KMS-11 (cell line): ENCODE measurements at regions not wholly inside any gene's neighbourhood (a gene's known extent, or its start where the extent isn't known, plus 50 kb on each side); places are given as distances from the start of the nearest gene placed in this dataset.
"Not testable (repeated sequence)": the region's sequence is repeated elsewhere in the genome, so short reads cannot be mapped to it uniquely, and the experiment has no call there.

Experiments
- H2AFZ ChIP-seq: fragments of 200-600 bp; sonication (generic); 2 replicates; pipeline ENCODE4 v1.6.1; 2016; ENCODE audit warnings: antibody characterized with exemption, mixed run types, low read depth
- H3K27ac ChIP-seq: fragments of 200-600 bp; sonication (generic); 2 replicates; pipeline ENCODE4 v1.6.1; 2016; ENCODE audit warnings: mild to moderate bottlenecking, mixed run types
- H3K27me3 ChIP-seq: fragments of 200-600 bp; sonication (generic); 2 replicates; pipeline ENCODE4 v1.6.1; 2017; ENCODE audit warnings: mild to moderate bottlenecking, low read depth, mixed run types, moderate library complexity; ENCODE audit not compliant: insufficient read depth
- H3K36me3 ChIP-seq: fragments of 200-600 bp; sonication (generic); 2 replicates; pipeline ENCODE4 v1.6.1; 2017; ENCODE audit warnings: mild to moderate bottlenecking, mixed run types; ENCODE audit not compliant: insufficient read depth
- H3K4me1 ChIP-seq: fragments of 200-600 bp; sonication (generic); 2 replicates; pipeline ENCODE4 v1.6.1; 2016; ENCODE audit warnings: mild to moderate bottlenecking, low read depth, mixed run types; ENCODE audit not compliant: poor library complexity, severe bottlenecking
- H3K4me2 ChIP-seq: fragments of 200-600 bp; sonication (generic); 2 replicates; pipeline ENCODE4 v1.7.0; 2016; ENCODE audit warnings: mild to moderate bottlenecking, mixed run types
- H3K4me3 ChIP-seq: fragments of 200-600 bp; sonication (generic); IDR thresholded peaks from 2 replicates; pipeline ENCODE4 v1.6.1; 2017; ENCODE audit warnings: low read depth, low read length, mixed read lengths; ENCODE audit not compliant: insufficient read depth
- H3K79me2 ChIP-seq: fragments of 200-600 bp; sonication (generic); 2 replicates; pipeline ENCODE4 v1.6.1; 2016; ENCODE audit warnings: low read depth, mixed run types; ENCODE audit not compliant: insufficient read depth
- H3K9ac ChIP-seq: fragments of 200-600 bp; sonication (generic); 2 replicates; pipeline ENCODE4 v1.6.1; 2016; ENCODE audit warnings: mild to moderate bottlenecking, mixed run types
- H4K20me1 ChIP-seq: fragments of 200-600 bp; sonication (generic); 2 replicates; pipeline ENCODE4 v1.6.1; 2016; ENCODE audit warnings: mild to moderate bottlenecking, mixed run types; ENCODE audit not compliant: insufficient read depth
- CTCF ChIP-seq: fragments of 200-600 bp; sonication (generic); conservative IDR thresholded peaks from 2 replicates; pipeline ENCODE4 v1.6.1; 2017; ENCODE audit warnings: low read depth, mild to moderate bottlenecking, antibody characterized with exemption, low read length, moderate library complexity, mixed read lengths

GRCh38 chr3:104947943-104948342 lies 418.8 kb upstream of the ALCAM start:
- no peaks in the 10 kb centered on the region for H3K27me3 ChIP-seq
- no peak overlapping the region for H3K4me3 ChIP-seq
- H3K4me2 ChIP-seq: no peak overlapping the region
- H2AFZ ChIP-seq: no peak overlapping the region
- H3K4me1 ChIP-seq: no peaks in the 10 kb centered on the region
- no peaks in the 10 kb centered on the region for H3K79me2 ChIP-seq
- no peak overlapping the region for H3K27ac ChIP-seq
- no peaks in the 10 kb centered on the region for H4K20me1 ChIP-seq
- H3K9ac ChIP-seq: no peak overlapping the region
- H3K36me3 ChIP-seq: no peaks in the 10 kb centered on the region
- TF ChIP-seq CTCF: no peak

- not testable (repeated sequence) for H3K36me3 ChIP-seq, H3K4me2 ChIP-seq, H3K4me1 ChIP-seq, H2AFZ ChIP-seq, H3K79me2 ChIP-seq, H3K4me3 ChIP-seq, H3K9ac ChIP-seq, H3K27ac ChIP-seq, H4K20me1 ChIP-seq, H3K27me3 ChIP-seq
Observed at GRCh38 chr3:104949810-104950209, 416.9 kb upstream of the ALCAM start.

- Histone ChIP-seq H3K79me2 (no peaks in the 10 kb centered on the region), H4K20me1 (no peaks in the 10 kb centered on the region), H3K4me1 (no peaks in the 10 kb centered on the region), H2AFZ (no peak overlapping the region), H3K27me3 (no peaks in the 10 kb centered on the region), H3K27ac (no peak overlapping the region), H3K4me3 (no peak overlapping the region), H3K36me3 (no peaks in the 10 kb centered on the region), H3K9ac (no peak overlapping the region), H3K4me2 (no peak overlapping the region)
- TF ChIP-seq CTCF: no peak
Observed at GRCh38 chr3:104951426-104951825, 415.3 kb upstream of the ALCAM start.

GRCh38 chr3:104952146-104952972 lies 414.4 kb upstream of the ALCAM start:
- H3K27me3 ChIP-seq: no peaks in the 10 kb centered on the region
- no peaks in the 10 kb centered on the region for H3K36me3 ChIP-seq
- no peak for TF ChIP-seq CTCF
- no peaks in the 10 kb centered on the region for H4K20me1 ChIP-seq
- no peak overlapping the region for H3K27ac ChIP-seq
- H3K79me2 ChIP-seq: no peaks in the 10 kb centered on the region
- no peak overlapping the region for H2AFZ ChIP-seq
- H3K9ac ChIP-seq: no peak overlapping the region
- H3K4me3 ChIP-seq: no peak overlapping the region
- H3K4me2 ChIP-seq: no peak overlapping the region
- H3K4me1 ChIP-seq: no peaks in the 10 kb centered on the region

GRCh38 chr3:104956620-104957345 lies 409.9 kb upstream of the ALCAM start:
- TF ChIP-seq CTCF: no peak
- no peak overlapping the region for H3K9ac ChIP-seq
- no peak overlapping the region for H3K27ac ChIP-seq
- no peaks in the 10 kb centered on the region for H3K4me1 ChIP-seq
- no peaks in the 10 kb centered on the region for H3K79me2 ChIP-seq
- H3K36me3 ChIP-seq: no peaks in the 10 kb centered on the region
- no peaks in the 10 kb centered on the region for H4K20me1 ChIP-seq
- H2AFZ ChIP-seq: no peak overlapping the region
- H3K4me3 ChIP-seq: no peak overlapping the region
- no peaks in the 10 kb centered on the region for H3K27me3 ChIP-seq
- H3K4me2 ChIP-seq: no peak overlapping the region
